ENCODE measurements at regions not wholly inside any gene's neighbourhood (a gene's known extent, or its start where the extent isn't known, plus 50 kb on each side); places are given as distances from the start of the nearest gene placed in this dataset.

DNA sequence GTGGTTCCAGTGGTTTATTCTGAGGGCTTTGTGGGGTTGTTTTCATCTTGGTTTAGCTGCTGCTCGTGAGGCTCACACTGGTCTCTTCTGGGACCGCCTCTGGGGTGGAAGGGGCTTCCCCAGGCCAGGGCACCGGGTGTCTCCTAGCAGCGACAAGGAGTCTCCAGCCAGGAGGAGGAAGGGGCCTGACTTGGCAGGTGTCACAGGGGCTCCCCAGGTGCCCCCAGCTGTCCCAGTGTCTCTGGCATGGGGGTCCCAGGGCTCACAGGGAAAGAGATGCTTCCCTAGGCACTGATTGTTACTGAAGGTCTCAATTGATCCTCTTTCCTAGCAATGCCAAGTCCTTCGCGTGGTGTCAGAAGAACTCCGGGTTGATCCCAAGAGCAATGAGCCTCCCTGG is 241.1 kb upstream of the IRX4 start:
- Histone ChIP-seq H3K9me3 (ENCODE audit: low read length) (peaks cover 2% of the 10 kb centered on the region), H3K4me3 (ENCODE audit: low read length) (no peak overlapping the region), H3F3A (ENCODE audit: insufficient read depth, low read length, poor library complexity, severe bottlenecking) (no peaks in the 10 kb centered on the region), H4K20me1 (ENCODE audit: insufficient read depth) (no peaks in the 10 kb centered on the region), H3K27me3 (ENCODE audit: insufficient read depth, low read depth, low read length) (peaks cover 9% of the 10 kb centered on the region), H3K4me2 (ENCODE audit: low read length) (no peak overlapping the region), H3K9ac (ENCODE audit: low read length) (no peak overlapping the region), H3K79me2 (replicated peaks; ENCODE audit: insufficient read depth, low read length) (no peaks in the 10 kb centered on the region), H3K36me3 (ENCODE audit: insufficient read depth, low read length) (no peaks in the 10 kb centered on the region), H2AFZ (ENCODE audit: low read depth, low read length) (no peak overlapping the region), H3K9me2 (ENCODE audit: insufficient read depth, low read length) (no peaks in the 10 kb centered on the region), H3K27ac (ENCODE audit: low read length) (no peak overlapping the region)
- TF ChIP-seq POLR2AphosphoS5 (IDR thresholded peaks at IDR 0.05) (no peak), EP300 (conservative IDR thresholded peaks at IDR 0.05; ENCODE audit: poor library complexity, severe bottlenecking) (no peak), CTCF (IDR thresholded peaks at IDR 0.05; ENCODE audit: poor library complexity, severe bottlenecking) (no peak), MXI1 (conservative IDR thresholded peaks at IDR 0.05; ENCODE audit: poor library complexity, severe bottlenecking) (no peak), EZH2 (IDR thresholded peaks at IDR 0.05; ENCODE audit: borderline replicate concordance, insufficient read depth, low read length, poor library complexity, severe bottlenecking) (no peak), RAD21 (conservative IDR thresholded peaks at IDR 0.05) (no peak), SMC3 (conservative IDR thresholded peaks at IDR 0.05; ENCODE audit: poor library complexity) (no peak), TAF1 (IDR thresholded peaks at IDR 0.05; ENCODE audit: low read depth) (no peak), REST (IDR thresholded peaks at IDR 0.05; ENCODE audit: borderline replicate concordance) (no peak)

GRCh38 chr5:2120361-2120760 is 237.6 kb upstream of the IRX4 start:
- Histone ChIP-seq H3K79me2 (replicated peaks; ENCODE audit: insufficient read depth, low read length) (no peaks in the 10 kb centered on the region), H3K9me2 (ENCODE audit: insufficient read depth, low read length) (no peaks in the 10 kb centered on the region), H3K9me3 (ENCODE audit: low read length) (peaks cover 2% of the 10 kb centered on the region), H4K20me1 (ENCODE audit: insufficient read depth) (no peaks in the 10 kb centered on the region), H3K4me2 (ENCODE audit: low read length) (no peak overlapping the region), H3K27ac (ENCODE audit: low read length) (no peak overlapping the region), H3F3A (ENCODE audit: insufficient read depth, low read length, poor library complexity, severe bottlenecking) (no peaks in the 10 kb centered on the region), H2AFZ (ENCODE audit: low read depth, low read length) (no peak overlapping the region), H3K36me3 (ENCODE audit: insufficient read depth, low read length) (no peaks in the 10 kb centered on the region), H3K9ac (ENCODE audit: low read length) (no peak overlapping the region), H3K27me3 (ENCODE audit: insufficient read depth, low read depth, low read length) (peaks cover 9% of the 10 kb centered on the region), H3K4me3 (ENCODE audit: low read length) (no peak overlapping the region)
- TF ChIP-seq EZH2 (IDR thresholded peaks at IDR 0.05; ENCODE audit: borderline replicate concordance, insufficient read depth, low read length, poor library complexity, severe bottlenecking) (no peak), TAF1 (IDR thresholded peaks at IDR 0.05; ENCODE audit: low read depth) (no peak), MXI1 (conservative IDR thresholded peaks at IDR 0.05; ENCODE audit: poor library complexity, severe bottlenecking) (no peak), REST (IDR thresholded peaks at IDR 0.05; ENCODE audit: borderline replicate concordance) (no peak), RAD21 (conservative IDR thresholded peaks at IDR 0.05) (no peak), CTCF (IDR thresholded peaks at IDR 0.05; ENCODE audit: poor library complexity, severe bottlenecking) (no peak), SMC3 (conservative IDR thresholded peaks at IDR 0.05; ENCODE audit: poor library complexity) (no peak), EP300 (conservative IDR thresholded peaks at IDR 0.05; ENCODE audit: poor library complexity, severe bottlenecking) (no peak), POLR2AphosphoS5 (IDR thresholded peaks at IDR 0.05) (no peak)

All from neural cell (in vitro differentiated cells).